ENCODE measurements at regions not wholly inside any gene's neighbourhood (a gene's known extent, or its start where the extent isn't known, plus 50 kb on each side); places are given as distances from the start of the nearest gene placed in this dataset.

- 69 to 83% (median 74%) methylated on average over 2 of the region's 2 CpGs for WGBS, 4 donors
- no peak overlapping the region for H3K4me3 ChIP-seq
- intact Hi-C loops (cut with DNase I): no loop called here
These were observed 76.6 kb downstream of the YIPF5 start for GRCh38 chr5:144093868-144094267.

DNA sequence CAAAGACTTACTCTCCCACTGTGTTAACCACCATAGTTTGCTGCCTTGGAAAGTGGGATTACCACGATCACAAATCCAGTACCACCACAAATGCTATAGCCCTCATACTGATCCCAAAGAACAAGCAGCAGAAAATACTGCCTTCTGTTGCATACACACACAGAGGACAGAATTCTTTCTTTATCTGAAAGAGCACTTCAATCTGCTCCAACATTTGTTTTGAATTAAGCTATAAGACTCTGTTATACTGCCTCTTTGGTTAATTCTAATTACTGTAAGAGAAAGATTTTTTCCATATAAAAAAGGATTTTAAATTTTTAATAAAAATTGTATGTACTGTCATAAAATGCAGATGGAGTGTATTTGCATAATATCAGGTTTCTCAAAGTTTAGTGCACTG, 69.8 kb downstream of the YIPF5 start:
- intact Hi-C loops (cut with DNase I): no loop called here
- no peaks in the 10 kb centered on the region for H3K27me3 ChIP-seq
- no peaks in the 10 kb centered on the region for H3K4me1 ChIP-seq (replicated peaks in 1 of 2)
- 60 to 84% (median 68%) methylated on average over 1 of the region's 1 CpG for WGBS, 4 donors
- no peaks in the 10 kb centered on the region for H3K9me3 ChIP-seq (replicated peaks in 1 of 3)
- DNase-seq: no peak
- no peak overlapping the region for H3K27ac ChIP-seq
- H3K36me3 ChIP-seq (replicated peaks in 1 of 2): no peaks in the 10 kb centered on the region
- no peak overlapping the region for H3K4me3 ChIP-seq
- TF ChIP-seq CTCF (IDR thresholded peaks at IDR 0.05) (no peak), POLR2A (IDR thresholded peaks at IDR 0.05) (no peak)

More at GRCh38 chr5:144093868-144094267, 76.6 kb downstream of the YIPF5 start:
- DNase-seq: no peak
- Histone ChIP-seq H3K4me1 (replicated peaks in 1 of 2) (no peaks in the 10 kb centered on the region), H3K27ac (no peak overlapping the region), H3K27me3 (no peaks in the 10 kb centered on the region), H3K9me3 (replicated peaks in 1 of 3) (no peaks in the 10 kb centered on the region), H3K36me3 (replicated peaks in 1 of 2) (no peaks in the 10 kb centered on the region)
- no peak for TF ChIP-seq CTCF (IDR thresholded peaks at IDR 0.05)
- TF ChIP-seq POLR2A (IDR thresholded peaks at IDR 0.05): no peak

DNA sequence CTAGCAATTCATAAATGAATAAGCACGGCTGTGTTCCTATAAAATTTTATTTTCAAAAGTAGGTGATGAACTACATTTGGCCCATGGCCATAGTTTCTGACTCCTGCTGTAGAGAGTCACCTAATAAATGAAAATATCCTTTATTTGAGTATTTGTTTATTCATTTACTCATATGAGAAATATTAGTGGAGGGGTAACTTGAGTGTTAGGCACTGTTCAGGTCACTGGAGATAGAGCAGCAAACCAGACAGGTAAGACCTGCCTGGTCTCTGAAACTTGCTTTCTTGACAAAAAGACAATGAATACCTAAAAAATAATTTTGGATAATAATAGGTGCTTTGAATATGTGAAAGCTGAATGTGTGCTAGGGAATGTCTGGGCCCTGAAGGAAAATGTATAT, 68.8 kb downstream of the YIPF5 start:
- no peaks in the 10 kb centered on the region for H3K9me3 ChIP-seq (replicated peaks in 1 of 3)
- TF ChIP-seq CTCF (IDR thresholded peaks at IDR 0.05) (no peak), POLR2A (IDR thresholded peaks at IDR 0.05) (no peak)
- H3K4me1 ChIP-seq (replicated peaks in 1 of 2): no peaks in the 10 kb centered on the region
- no peak for DNase-seq
- H3K27me3 ChIP-seq: no peaks in the 10 kb centered on the region
- no peak overlapping the region for H3K4me3 ChIP-seq
- no peaks in the 10 kb centered on the region for H3K36me3 ChIP-seq (replicated peaks in 1 of 2)
- WGBS, 4 donors: 72 to 91% (median 76%) methylated on average over 1 of the region's 1 CpG
- intact Hi-C loops (cut with DNase I): no loop called here
- H3K27ac ChIP-seq: no peak overlapping the region

DNA sequence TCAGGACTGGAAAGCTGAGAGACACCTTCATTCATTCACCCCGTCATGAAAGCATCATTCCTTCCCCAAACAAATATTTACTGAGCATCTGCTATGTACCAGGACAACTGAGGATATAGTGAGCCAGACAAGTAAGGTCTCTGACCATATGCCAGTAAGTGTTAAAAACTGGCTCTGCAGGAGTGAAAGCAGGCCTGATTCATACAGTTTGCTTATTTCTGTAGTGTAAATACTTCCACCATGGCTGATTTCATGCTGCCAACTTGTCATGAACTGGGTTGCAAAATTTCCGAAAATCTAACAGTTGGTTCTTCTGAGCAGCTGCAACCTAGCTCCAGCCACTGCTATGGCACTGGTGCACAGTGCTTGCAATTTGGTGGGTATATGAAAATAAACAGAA, 68.1 kb downstream of the YIPF5 start:
- H3K27ac ChIP-seq: no peak overlapping the region
- intact Hi-C loops (cut with DNase I): no loop called here

More for the DNA sequence above, 68.1 kb downstream of the YIPF5 start:
- Histone ChIP-seq H3K9me3 (replicated peaks in 1 of 3) (no peaks in the 10 kb centered on the region), H3K27me3 (no peaks in the 10 kb centered on the region), H3K36me3 (replicated peaks in 1 of 2) (no peaks in the 10 kb centered on the region), H3K4me1 (replicated peaks in 1 of 2) (no peaks in the 10 kb centered on the region), H3K4me3 (no peak overlapping the region)
- 68 to 80% (median 74%) methylated on average over 2 of the region's 2 CpGs for WGBS, 4 donors
- no peak for DNase-seq
- no peak for TF ChIP-seq POLR2A (IDR thresholded peaks at IDR 0.05)
- no peak for TF ChIP-seq CTCF (IDR thresholded peaks at IDR 0.05)
